SIG-M5 treated with dmso at 0.1 percent for 504 hours (cell line): ENCODE measurements at regions not wholly inside any gene's neighbourhood (a gene's known extent, or its start where the extent isn't known, plus 50 kb on each side); places are given as distances from the start of the nearest gene placed in this dataset.

Experiments
- DNase-seq: peaks from one replicate; lab custom pipeline; 2025; ENCODE audit not compliant: unreplicated experiment; lab: John Stamatoyannopoulos, UW

DNA sequence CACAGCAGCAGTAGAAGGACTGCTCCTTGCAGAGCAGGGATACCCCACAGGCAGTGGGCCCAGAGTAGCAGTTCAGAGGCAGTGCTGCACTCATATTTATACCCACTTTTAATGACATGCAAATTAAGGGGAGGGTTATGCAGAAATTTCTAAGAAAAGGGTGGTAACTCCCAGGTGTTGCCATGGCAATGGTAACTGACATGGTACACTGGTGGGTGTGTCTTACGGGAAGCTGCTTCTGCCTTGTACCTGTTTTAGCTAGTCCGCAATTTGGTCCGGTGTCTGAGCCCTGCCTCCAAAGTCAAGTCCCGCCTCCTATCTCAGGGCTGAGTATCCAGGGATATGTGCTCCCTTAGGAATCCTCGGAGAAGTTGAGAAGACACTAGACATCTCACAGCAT lies 79.2 kb upstream of the UQCRFS1 start:
- no peak for DNase-seq

DNA sequence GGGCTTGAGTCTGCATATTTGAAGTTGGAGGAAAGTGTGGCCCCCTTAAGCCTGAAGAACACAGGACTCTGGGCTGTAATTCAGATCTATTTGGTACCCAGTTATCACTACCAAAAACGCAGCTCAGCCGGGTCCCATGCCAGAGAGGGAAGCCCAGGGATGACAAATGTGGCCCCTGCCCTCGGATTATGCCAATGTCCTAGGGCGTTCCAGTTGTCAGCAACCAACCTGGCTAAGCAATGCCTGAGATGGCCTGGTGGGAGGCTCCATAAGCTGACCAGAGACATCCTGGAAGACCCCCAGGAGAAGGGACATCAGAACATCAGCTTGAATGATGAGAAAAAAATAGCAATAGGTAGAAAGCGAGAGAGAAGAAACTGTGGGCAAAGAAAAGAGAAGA lies 79.6 kb upstream of the UQCRFS1 start:
- DNase-seq: no peak

DNA sequence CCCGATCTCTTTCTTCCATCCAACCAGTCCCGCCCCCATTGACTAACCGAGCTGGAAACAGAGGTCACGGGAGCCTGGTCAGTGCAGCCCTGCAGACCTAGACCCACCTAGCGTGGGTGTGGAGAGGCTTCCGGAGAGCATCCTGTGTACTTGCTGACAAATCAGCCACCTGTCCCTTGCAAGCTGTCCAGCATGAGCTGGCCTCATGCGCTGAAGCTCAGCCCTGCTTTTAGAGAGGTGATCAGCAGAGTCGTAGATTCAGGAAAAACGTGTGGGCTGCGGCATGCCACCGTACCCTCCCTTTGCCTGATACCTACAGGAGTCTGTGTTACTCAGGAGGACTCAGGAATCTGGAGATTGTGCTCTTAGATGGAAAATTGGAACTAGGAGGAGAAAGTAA lies 80.3 kb upstream of the UQCRFS1 start:
- DNase-seq: no peak

DNA sequence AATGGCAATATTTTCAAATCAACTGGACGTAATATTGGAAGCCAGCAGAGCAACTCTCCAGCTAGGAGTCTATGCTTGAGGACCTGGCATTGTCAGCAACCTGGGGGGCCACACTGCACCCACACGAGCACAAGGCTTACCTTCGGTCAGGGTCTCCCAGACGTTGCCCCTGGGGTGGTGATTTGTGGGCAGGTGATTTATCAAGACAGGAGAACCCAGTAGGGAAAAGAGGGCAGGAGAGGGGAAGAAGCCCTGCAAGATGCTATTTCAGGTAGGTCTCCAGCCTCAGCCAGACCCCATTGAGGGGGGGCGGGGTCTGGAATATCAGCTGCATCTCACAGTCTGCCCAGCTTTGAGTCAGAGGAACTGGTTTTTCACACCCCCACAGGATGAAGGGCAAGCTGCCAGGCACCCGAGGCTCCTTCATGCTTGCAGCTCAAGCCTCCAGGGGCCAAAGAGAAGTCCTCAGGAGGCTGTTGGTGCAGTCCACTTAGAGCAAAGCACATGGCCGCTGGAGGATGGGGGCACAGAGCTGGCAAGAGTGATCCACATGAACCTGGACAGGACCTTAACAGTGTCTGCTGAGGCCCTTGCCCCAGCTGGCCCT lies 80.9 kb upstream of the UQCRFS1 start:
- DNase-seq: no peak

DNA sequence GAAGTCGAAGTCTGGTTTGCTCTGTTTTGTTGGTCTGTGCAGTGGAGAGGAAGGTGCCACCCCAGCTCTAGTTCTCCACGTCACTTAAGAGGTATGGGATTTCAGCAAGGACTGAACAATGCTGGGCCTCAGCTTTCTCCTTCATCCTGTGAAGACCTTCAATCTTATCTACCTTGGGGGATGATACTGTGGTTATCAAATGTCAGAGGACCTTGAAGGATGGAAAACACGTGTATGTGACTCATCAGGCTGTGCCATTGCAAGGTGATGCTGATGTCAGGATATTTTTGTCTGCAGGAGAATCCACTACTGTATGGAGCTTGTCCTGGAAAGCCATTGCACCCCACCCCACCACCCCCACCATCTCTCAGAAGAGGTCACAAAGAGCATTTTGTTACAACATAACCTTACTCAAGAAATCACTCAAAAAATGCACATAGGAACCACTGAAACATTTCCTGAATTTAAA lies 81.4 kb upstream of the UQCRFS1 start:
- no peak for DNase-seq

DNA sequence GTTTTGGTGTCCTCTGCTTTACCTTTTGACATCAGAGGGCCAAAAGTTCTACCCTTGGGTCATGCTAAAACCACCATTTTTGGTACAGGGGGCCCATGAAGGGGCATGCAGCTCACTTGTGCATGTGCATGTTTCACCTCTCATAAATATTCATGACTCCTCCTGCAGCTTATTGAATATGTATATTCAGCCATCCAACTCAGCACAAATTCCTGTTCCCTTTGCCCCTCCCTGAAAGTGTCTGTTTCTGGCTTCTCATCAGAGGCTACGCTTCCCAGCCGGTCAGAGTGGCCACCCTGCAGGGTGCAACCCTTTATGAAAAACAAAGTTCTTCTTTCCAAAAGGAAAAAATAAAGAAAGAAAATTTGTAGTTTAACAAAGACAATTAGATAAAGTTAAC lies 82.3 kb upstream of the UQCRFS1 start:
- no peak for DNase-seq

DNA sequence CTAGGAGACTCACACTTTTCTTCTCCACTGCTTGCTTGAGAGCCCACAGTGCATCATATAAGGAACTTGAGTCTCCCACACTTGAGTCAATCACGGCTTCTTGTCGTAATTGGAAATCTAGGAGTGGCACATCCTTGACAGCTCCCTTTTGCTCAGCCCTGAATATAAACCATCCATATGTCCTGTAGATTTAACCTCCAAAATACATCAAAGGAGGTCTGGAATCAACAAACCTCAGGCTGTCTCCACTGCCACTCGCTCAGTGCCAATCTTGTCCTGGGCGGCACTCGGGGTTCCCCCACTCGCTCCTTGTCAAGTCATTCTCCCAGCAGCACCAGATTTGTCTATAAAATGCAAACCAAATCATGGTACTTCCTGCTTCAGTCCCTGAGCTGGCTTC lies 84.4 kb upstream of the UQCRFS1 start:
- DNase-seq: no peak

DNA sequence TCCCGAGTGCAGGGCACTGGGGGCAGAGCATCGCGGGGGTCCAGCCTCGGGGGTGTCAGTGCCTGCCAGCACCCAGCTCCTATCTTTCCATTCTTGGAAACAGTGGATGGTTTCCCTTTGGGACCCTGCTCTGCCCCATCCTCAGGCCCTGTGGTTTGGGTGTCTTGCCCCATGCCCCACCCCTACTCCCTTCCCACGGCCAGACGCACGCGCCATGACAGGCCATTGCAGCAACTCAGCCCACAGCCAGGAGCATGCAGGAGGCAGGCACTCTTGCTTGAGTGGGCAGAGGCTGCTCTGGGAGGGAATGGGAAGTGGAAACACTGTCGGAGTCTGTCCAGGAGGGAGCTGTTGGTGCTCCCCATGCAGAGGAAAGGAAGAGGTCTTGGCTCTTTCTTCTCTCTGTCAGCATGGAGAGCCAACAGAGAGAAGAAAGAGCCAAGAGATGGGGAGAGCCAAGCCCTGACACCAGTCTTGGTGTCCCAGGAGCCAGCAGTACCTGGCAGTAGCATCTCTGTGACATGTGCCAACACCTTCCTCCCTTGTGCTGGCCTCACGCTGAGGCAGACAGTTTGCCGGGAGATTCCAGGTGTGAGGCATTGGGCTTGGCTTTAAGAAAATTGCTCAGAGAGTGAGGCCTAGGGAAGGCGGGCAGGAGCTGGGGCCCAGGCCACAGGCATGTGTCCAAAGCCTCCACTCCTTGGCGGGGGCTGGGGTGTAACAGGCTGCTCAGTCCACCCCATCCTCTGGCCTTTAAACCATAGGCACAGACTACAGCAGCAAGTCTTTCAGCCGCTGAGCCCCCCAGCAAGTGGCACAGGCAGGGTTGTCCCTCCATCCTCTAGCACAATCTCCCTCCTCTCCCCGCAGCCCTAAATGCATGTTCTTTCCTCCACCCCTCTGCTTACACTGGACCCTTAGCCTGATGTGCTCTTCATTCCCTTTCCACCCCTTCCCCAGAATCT lies 86.7 kb upstream of the UQCRFS1 start:
- no peak for DNase-seq

DNA sequence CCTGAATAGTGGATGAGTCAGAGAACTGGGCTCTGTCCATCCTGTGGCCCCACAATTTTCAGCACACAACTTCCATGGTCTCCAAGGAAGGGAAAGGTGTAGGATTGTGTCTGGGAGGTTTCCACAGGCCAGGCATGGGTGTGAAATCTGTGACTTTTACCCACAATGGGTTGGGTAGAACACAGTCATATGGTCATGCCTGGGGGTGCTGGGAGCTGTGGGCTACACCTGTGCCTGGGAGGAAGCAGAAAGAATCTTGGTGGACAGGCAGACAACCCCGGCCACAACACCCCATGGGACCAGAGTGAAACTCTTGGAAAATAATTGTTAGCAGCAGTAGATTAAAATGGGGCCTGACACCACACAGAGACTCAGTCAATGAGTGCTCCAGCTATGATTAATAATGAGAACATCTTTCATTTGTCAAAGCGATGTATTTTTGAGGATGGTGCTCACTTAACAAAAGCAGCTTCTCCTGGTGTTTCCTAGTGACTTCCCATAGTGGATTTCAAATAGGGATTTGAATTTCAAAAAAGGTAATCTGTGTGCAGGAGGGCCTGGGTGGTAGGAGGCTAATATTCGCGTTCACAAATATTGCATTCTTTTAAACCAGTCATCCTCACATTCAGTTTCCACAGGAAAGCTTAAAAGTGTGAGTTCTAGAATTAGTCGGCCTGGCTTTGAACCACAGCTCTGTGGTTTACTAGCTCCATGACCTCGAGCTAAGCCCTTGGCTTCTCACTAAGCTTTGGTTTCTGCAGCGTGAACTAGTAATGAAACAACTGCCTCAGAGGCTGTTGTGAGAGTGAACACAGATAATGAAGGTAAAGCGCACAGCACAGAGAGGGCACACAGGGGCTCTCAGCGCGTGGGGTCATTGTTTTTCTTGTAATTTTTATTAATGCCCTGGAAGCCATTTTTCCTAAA lies 89.3 kb upstream of the UQCRFS1 start:
- DNase-seq: no peak

DNA sequence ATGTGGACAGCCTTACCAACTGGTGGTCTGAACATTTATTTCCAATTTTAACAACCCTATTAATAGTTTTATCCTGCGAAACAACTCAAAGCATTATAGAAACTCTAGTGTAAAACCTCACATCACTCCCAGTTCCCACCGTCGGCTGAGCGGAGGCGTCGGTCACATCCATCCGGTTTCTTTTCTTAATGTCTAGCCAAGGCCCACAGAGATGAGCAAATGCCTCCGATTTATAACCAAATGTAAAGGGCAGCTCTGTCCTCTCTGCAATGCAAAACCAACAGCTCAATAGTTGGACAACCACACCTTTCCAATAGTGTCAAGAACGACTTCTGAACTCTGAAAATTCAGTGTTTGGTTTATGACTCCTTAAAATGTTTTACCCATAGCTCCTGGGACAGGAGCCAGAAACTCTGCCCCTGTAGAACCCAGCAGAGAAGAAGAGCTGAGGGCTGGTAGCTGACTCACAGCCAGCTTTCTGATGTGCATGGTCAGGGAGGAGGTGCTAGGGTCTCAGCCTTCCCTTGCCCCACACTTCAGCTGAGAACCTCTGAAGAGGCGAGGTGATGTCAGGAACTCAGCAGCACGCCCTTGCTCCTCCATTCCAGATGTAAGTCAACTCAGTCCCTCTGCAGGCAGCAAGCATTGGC lies 90.2 kb upstream of the UQCRFS1 start:
- no peak for DNase-seq

DNA sequence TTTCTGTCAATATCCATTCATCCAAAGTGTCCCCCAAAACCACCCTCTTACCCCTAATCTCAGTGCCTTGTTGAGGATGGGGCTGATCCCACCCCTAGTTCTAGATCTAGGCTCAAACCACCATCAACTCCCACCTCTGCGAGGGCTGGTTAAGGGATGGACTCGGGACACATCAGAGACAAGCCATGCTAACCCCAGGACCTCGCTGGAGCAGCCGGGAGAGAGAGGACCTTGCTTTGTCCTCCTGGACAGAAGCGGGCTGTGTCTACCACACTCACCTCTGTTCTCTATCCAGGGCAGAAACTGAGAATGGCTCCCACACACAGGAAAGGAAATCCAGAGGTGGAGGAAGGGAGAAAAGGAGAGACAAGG lies 90.8 kb upstream of the UQCRFS1 start:
- no peak for DNase-seq

DNA sequence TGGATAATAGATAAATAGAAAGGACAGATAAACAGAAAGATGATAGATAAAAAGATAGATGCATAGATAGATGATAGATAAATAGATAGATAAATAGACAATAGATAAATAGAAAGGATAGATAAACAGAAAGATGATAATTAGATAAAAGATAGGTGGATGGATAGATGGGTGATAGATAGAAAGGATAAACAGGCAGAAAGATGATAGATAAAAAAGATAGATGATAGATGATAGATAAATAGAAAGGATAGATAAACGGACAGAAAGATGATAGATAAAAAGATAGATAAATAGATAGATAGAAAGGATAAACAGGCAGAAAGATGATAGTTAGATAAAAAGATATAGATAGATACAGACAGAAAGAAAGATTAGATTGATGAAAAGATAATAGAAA lies 92.3 kb upstream of the UQCRFS1 start:
- no peak for DNase-seq

DNA sequence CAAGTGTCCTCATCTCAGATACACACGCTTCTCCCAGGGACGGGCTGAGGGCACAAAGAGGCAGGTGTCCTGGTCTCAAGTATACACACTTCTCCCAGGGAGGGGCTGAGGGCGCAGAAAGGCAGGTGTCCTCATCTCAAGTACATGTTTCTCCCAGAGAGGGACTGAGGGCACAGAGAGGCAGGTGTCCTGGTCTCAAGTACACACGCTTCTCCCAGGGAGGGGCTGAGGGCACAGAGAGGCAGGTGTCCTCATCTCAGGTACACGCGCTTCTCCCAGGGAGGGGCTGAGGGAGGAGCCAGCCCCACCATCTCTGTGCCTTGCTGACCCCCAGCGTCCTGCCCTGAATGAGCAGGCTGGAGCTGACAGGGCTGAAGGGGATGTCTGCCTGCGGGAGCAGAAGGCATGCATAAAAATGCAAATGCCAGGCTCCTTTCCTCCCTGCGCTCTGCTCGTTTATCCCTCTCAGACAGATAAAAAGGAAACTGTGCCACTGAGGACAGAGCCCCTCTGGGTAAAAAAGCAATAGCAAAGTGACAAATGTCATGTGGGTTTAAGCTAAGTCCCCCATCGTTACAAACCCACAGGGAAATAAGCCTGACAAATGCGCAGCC lies 96.1 kb upstream of the UQCRFS1 start:
- DNase-seq: no peak

DNA sequence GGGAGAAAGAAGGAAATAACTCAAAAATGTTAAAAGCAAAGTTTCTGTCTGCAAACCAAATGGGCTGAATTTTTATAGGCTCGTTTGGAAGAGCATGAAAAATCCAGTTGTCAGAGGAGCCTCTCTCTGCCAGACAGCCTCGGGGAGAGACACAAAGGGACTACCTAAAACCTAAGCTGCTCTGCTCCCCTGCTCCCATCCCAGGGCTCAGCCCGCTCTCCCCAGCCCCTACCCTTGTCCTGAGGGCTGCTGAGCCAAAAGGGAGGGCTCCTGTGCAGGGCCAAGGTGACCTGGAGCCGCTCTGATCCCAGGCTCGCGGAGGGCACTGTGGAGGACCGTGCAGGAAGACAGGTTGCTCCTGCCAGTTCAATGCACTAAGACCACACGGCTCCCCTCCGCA lies 96.7 kb upstream of the UQCRFS1 start:
- no peak for DNase-seq

DNA sequence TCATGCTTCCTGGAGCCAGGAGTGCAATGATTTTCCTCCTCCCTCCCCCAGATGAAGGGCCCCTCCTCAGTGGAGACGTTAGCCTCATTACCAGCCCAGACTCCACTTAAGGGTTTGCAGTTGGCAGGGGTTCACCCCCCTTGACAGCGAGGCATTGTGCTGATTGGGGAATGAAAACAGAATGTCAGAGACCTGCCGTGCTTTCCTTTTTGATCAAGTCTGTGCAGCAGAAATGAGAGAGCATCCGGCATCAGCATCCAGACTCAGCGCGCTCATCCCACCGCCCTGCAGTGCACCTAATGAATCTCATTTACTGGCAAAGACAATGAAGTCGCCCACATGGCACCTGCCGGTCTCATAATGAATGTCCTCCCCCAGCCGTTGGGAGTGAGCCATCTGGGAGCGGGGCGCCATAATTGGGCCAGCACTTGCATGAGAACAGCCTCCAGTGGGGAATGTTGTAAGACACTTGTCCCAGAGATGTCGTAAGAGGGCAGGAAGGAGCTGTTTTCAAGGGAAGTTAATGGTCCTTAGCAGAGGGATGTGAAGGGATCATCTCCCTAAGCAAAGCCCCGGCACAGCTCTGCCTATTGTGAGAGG lies 98.3 kb upstream of the UQCRFS1 start:
- DNase-seq: no peak

DNA sequence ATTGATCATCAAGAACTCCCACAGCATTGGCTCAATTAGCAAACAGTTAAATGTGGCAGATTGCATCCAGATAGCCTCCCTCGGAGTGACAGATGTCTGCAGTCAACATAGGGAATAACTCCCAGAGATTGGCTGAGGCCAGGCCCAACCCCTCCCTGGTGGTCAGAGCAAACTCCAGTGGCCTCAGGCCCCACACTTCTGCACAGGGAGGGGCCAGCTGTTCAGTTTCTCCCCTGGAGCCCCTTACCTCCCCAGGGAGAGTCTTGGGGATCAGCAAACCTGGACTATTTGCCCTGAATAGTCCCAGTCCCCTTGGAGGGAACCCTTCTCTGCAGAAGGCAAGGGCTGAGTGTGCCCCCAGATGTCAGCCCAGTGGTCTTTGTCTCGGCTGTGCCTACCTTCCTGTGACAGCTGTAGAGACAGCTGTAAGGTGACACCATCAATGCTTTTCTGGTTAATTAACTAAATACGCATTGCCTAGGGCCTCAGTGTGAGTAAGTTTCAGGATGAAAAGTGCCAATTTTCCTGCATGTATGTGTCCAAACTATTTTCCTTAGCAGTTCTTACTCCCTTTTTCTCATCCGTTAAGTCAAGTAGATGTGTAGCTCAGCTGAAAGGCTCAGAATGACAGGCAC lies 102.7 kb upstream of the UQCRFS1 start:
- DNase-seq: no peak

DNA sequence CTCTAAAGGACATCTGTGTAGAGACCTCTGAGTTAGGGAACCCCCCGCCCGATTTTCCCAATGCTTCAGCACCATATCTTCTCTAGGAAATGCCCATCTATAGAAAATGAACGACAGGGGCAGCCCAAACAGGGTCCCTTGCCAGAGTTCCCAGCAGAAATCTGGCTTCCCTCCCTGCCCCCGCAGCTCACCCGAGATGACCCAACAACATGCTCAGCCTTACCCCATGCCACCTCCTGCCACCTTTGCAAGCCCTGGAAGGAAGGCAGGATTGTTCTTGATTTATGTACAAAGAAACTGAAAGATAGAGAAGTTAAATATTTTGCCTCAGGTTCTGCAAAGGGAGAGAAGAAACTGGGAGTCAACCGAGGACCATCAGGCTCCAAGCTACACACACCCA lies 105.6 kb upstream of the UQCRFS1 start:
- DNase-seq: no peak

DNA sequence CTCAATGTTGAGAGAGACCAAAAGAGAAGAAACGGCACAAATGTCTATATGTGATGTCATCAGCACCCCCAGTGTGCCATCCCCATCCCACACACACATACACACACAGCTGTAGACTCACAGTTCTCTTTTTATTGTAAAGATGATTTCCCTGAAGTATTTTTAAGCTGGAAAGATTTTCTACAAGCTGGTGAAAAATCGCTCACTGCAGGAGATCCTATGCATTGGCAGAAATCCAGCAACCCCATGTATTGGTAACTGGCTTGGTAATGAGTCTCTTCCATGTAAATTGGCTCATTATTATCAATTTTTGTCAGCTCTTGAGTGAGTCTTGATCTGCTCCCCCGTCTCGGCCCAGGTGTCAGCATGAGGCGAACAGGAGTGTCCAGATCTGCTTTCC lies 107.1 kb upstream of the UQCRFS1 start:
- no peak for DNase-seq

DNA sequence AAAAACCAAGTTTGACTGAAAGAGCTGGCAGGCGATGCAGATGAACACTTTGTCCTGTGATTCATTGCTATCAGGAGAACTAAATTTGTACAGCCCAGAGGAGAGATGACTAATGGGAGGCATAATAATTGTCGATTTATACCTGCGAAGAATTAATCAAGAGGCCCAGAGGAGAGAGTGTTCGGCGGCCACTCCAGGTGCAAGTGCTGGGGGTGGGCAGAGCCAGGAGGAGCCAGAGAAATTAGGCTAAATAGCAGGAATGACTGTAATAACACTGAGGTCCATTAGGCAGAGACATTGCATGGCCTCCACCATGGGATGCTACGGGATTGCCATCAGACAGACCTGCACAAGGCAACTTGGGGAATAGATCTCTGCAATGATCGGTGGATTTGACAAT lies 107.7 kb upstream of the UQCRFS1 start:
- DNase-seq: no peak

DNA sequence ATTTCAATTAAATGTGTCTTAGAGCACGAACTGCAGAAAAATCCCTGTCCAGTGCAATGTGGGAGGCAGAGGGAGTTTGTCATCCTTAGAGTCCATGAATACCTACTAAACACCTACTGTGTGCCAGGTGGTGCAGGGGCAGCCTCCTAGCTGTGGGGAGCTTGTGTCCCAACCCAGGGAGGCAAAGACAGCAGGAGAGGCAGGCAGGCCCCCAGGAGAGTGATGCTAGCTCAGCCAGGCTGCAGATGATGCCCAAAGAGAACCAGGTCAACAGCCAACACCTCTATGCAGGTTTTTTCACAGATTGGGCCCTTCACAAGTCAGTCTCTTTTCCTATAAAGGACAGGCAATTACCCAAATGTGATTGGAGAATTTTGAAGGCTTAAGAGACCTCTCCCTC lies 108.2 kb upstream of the UQCRFS1 start:
- no peak for DNase-seq
